Fibroblast of villous mesenchyme (primary cell): ENCODE measurements at regions not wholly inside any gene's neighbourhood (a gene's known extent, or its start where the extent isn't known, plus 50 kb on each side); places are given as distances from the start of the nearest gene placed in this dataset. TPM values are rescaled to one million over a fixed set of nuclear protein-coding genes. Genes with fewer than 3 reads are reported as not detected.

ENCODE experiments used
- DNase-seq: peaks from one replicate; pipeline ENCODE4 v3.0.0-alpha.2; 2010; ENCODE audit warnings: low read depth
- H3K4me3 ChIP-seq: 2 replicates; pipeline ENCODE4 v1.5.1; 2011; ENCODE audit warnings: low read depth, mild to moderate bottlenecking, low read length
- small RNA-seq: library from RNA; depleted of rRNA; stranded (forward); fragments of <200 nt; gene quantifications from one replicate; pipeline ENCODE3, GENCODE V24; 2012
- TF ChIP-seq, protein P1 (sequence below): IDR thresholded peaks from 2 replicates; pipeline ENCODE4 v1.5.1; 2012; ENCODE audit warnings: low read depth, mild to moderate bottlenecking, low read length; ENCODE audit not compliant: insufficient read depth

DNA sequence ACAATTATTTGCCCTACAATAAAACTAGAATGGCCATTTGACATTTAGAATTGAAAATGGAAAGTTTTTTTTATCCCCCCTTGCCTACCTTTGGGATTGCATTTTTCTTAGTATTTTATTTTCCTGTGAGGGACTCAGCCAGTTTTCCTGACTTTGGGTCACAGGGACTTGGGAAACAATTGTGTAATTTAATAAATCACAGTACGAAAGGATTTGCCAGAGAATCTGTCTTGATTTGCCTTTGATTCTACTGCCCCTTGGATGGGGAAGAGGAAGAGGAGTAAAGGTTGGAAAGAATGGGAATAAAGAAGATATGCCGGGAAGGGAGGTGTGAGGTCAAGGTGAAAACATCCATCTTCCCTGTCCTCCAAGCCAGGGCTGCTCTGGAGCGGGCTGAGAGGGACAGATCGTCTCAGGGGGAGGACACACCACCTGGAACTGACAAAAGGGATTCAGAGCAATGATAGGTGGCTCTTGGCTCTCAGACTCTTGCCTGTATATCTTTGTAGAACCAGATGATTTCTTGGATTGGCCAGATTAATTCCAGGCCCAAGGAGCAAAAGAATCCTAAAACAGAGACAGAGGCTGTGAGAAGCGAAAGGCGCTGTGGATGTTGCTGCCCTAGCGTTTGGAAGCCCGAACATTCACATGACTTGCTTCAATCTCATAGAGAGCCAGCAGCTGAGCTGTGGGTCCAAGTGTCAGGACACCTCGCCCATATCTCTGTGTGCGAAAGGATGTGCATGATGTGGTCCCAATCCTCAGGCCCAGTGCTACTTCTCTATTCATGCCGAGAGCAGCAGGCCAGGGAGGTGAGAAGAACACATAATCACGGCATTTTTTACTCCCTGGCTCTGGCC lies 50.3 kb upstream of the ZEB1 start:
- TF ChIP-seq, protein P1, sequence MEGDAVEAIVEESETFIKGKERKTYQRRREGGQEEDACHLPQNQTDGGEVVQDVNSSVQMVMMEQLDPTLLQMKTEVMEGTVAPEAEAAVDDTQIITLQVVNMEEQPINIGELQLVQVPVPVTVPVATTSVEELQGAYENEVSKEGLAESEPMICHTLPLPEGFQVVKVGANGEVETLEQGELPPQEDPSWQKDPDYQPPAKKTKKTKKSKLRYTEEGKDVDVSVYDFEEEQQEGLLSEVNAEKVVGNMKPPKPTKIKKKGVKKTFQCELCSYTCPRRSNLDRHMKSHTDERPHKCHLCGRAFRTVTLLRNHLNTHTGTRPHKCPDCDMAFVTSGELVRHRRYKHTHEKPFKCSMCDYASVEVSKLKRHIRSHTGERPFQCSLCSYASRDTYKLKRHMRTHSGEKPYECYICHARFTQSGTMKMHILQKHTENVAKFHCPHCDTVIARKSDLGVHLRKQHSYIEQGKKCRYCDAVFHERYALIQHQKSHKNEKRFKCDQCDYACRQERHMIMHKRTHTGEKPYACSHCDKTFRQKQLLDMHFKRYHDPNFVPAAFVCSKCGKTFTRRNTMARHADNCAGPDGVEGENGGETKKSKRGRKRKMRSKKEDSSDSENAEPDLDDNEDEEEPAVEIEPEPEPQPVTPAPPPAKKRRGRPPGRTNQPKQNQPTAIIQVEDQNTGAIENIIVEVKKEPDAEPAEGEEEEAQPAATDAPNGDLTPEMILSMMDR, result no peak
- DNase-seq, result no peak
- no peak overlapping the region for H3K4me3 ChIP-seq

Small RNAs in the stretch of these regions (small RNA-seq; reads per million reads assigned to genes)
- gene RNA5SP309, result not detected
